ENCODE measurements at regions not wholly inside any gene's neighbourhood (a gene's known extent, or its start where the extent isn't known, plus 50 kb on each side); places are given as distances from the start of the nearest gene placed in this dataset.

DNA sequence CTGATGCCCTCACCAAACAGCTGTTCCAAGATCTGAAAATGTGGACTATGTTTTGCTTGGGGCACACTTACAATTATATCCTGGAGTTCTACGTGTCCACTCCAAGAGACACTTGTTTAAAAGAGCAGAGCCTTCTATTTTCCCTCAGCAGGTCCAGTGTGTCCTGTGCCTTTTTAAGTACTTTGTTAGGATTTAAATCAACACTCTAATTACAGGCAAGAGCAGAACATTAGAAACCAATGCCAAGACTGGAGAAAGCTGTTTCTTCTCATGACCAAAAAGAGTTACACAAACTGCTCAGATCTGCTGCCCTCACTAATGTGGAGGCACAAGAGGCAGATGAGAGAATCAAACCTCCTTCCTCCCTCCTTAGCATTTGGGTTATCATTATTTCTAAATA lies 452.9 kb downstream of the LMO4 start:
- Histone ChIP-seq H3K9me3 (ENCODE audit: low read length) (no peaks in the 10 kb centered on the region), H3K9me2 (ENCODE audit: low read depth, low read length) (no peaks in the 10 kb centered on the region), H3K27me3 (ENCODE audit: insufficient read depth, low read length) (no peaks in the 10 kb centered on the region), H3K27ac (ENCODE audit: low read depth, low read length, poor library complexity, severe bottlenecking) (no peak overlapping the region), H2AFZ (ENCODE audit: low read length) (no peak overlapping the region), H3K36me3 (ENCODE audit: insufficient read depth, low read length) (no peaks in the 10 kb centered on the region), H3K79me2 (ENCODE audit: insufficient read depth, low read length) (no peaks in the 10 kb centered on the region), H4K20me1 (ENCODE audit: insufficient read depth, low read length) (no peaks in the 10 kb centered on the region), H3K4me3 (ENCODE audit: low read depth, low read length, poor library complexity, severe bottlenecking) (no peak overlapping the region), H3K4me2 (ENCODE audit: low read length) (no peak overlapping the region), H3F3A (ENCODE audit: insufficient read depth, low read length) (no peaks in the 10 kb centered on the region), H3K4me1 (ENCODE audit: insufficient read depth, low read length, severe bottlenecking) (no peaks in the 10 kb centered on the region), H3K9ac (ENCODE audit: low read length) (no peak overlapping the region)
- no peak for TF ChIP-seq EZH2 (IDR thresholded peaks at IDR 0.05; ENCODE audit: borderline replicate concordance, low read length)
- TF ChIP-seq, protein P1, sequence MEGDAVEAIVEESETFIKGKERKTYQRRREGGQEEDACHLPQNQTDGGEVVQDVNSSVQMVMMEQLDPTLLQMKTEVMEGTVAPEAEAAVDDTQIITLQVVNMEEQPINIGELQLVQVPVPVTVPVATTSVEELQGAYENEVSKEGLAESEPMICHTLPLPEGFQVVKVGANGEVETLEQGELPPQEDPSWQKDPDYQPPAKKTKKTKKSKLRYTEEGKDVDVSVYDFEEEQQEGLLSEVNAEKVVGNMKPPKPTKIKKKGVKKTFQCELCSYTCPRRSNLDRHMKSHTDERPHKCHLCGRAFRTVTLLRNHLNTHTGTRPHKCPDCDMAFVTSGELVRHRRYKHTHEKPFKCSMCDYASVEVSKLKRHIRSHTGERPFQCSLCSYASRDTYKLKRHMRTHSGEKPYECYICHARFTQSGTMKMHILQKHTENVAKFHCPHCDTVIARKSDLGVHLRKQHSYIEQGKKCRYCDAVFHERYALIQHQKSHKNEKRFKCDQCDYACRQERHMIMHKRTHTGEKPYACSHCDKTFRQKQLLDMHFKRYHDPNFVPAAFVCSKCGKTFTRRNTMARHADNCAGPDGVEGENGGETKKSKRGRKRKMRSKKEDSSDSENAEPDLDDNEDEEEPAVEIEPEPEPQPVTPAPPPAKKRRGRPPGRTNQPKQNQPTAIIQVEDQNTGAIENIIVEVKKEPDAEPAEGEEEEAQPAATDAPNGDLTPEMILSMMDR (IDR thresholded peaks at IDR 0.05; ENCODE audit: low read length) = no peak

DNA sequence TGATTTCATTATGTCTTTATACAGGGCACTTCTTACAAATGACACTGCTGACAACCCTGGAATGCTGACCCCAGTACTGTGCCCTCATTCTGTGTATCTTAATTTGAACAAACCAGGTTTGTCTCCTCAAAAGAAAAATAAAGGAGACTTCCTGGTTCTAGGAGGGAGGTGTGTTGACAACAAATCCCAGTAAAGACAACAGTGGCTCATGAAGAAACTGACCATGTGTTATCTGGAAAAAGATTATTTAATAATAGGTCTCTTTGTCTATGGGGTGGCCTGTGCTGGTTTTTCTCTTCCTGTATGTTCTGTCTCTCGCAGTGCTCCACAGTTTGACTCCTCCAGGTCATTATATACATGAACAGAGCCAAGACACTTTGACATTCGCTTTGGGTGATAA lies 454.6 kb downstream of the LMO4 start:
- H4K20me1 ChIP-seq (ENCODE audit: insufficient read depth, low read length) = no peaks in the 10 kb centered on the region
- no peaks in the 10 kb centered on the region for H3K4me1 ChIP-seq (ENCODE audit: insufficient read depth, low read length, severe bottlenecking)
- H3K79me2 ChIP-seq (ENCODE audit: insufficient read depth, low read length) = no peaks in the 10 kb centered on the region
- no peaks in the 10 kb centered on the region for H3K9me3 ChIP-seq (ENCODE audit: low read length)
- H3K4me2 ChIP-seq (ENCODE audit: low read length) = no peak overlapping the region
- H3K9ac ChIP-seq (ENCODE audit: low read length) = no peak overlapping the region
- H3K9me2 ChIP-seq (ENCODE audit: low read depth, low read length) = no peaks in the 10 kb centered on the region
- H2AFZ ChIP-seq (ENCODE audit: low read length) = no peak overlapping the region
- H3K27me3 ChIP-seq (ENCODE audit: insufficient read depth, low read length) = no peaks in the 10 kb centered on the region
- H3K36me3 ChIP-seq (ENCODE audit: insufficient read depth, low read length) = no peaks in the 10 kb centered on the region
- no peaks in the 10 kb centered on the region for H3F3A ChIP-seq (ENCODE audit: insufficient read depth, low read length)
- no peak overlapping the region for H3K4me3 ChIP-seq (ENCODE audit: low read depth, low read length, poor library complexity, severe bottlenecking)
- no peak overlapping the region for H3K27ac ChIP-seq (ENCODE audit: low read depth, low read length, poor library complexity, severe bottlenecking)
- TF ChIP-seq, protein P1 (IDR thresholded peaks at IDR 0.05; ENCODE audit: low read length) = no peak
- no peak for TF ChIP-seq EZH2 (IDR thresholded peaks at IDR 0.05; ENCODE audit: borderline replicate concordance, low read length)

DNA sequence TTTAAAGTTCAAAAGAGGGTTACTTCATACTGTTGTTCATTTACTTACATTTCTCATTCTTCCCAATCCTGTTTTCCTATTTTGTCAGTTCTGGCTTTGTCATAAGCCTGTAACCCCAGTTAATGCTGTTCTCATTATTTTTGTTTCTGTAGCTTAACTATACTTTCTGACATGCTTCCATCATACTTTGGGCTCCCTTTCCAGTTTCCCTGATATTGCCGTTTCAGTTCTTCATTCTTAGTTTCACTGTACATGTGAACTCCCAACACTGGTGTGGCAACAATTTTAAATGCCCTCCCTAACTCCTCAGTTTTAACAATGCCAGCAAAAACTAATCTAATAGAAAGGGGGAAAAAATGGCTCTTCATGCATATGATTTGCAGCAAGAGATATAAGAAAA lies 456.7 kb downstream of the LMO4 start:
- Histone ChIP-seq H3K79me2 (ENCODE audit: insufficient read depth, low read length) (no peaks in the 10 kb centered on the region), H3K9ac (ENCODE audit: low read length) (no peak overlapping the region), H4K20me1 (ENCODE audit: insufficient read depth, low read length) (no peaks in the 10 kb centered on the region), H3K4me2 (ENCODE audit: low read length) (no peak overlapping the region), H2AFZ (ENCODE audit: low read length) (no peak overlapping the region), H3K9me2 (ENCODE audit: low read depth, low read length) (no peaks in the 10 kb centered on the region), H3K4me1 (ENCODE audit: insufficient read depth, low read length, severe bottlenecking) (no peaks in the 10 kb centered on the region), H3K27ac (ENCODE audit: low read depth, low read length, poor library complexity, severe bottlenecking) (no peak overlapping the region), H3K9me3 (ENCODE audit: low read length) (no peaks in the 10 kb centered on the region), H3F3A (ENCODE audit: insufficient read depth, low read length) (no peaks in the 10 kb centered on the region), H3K36me3 (ENCODE audit: insufficient read depth, low read length) (no peaks in the 10 kb centered on the region), H3K27me3 (ENCODE audit: insufficient read depth, low read length) (no peaks in the 10 kb centered on the region), H3K4me3 (ENCODE audit: low read depth, low read length, poor library complexity, severe bottlenecking) (no peak overlapping the region)
- TF ChIP-seq, protein P1 (IDR thresholded peaks at IDR 0.05; ENCODE audit: low read length) = no peak
- TF ChIP-seq EZH2 (IDR thresholded peaks at IDR 0.05; ENCODE audit: borderline replicate concordance, low read length) = no peak

Measured in OCI-LY1 (cell line).